Common myeloid progenitor, CD34-positive (primary cell): ENCODE measurements at regions not wholly inside any gene's neighbourhood (a gene's known extent, or its start where the extent isn't known, plus 50 kb on each side); places are given as distances from the start of the nearest gene placed in this dataset.
A peak's percentile ranks its signal among the peaks of the same experiment; 100 is the strongest.

ENCODE experiments used
- CTCF ChIA-PET: fragments of 350-600 bp; sonication (Branson Sonifier 250); formaldehyde crosslinking; loops from one replicate; lab custom pipeline; 2021; ENCODE audit warnings: antibody characterized with exemption; lab: Charles Lee
- POLR2A ChIA-PET: fragments of 350-600 bp; sonication (Branson Sonifier 250); formaldehyde crosslinking; loops from one replicate; lab custom pipeline; 2021; ENCODE audit warnings: antibody characterized with exemption; lab: Charles Lee
- DNase-seq, 3 donors: peaks; one replicate each; pipeline versions ENCODE4 v3.0.0 to v3.0.0-alpha.2; 2013
- H3K27ac ChIP-seq, 2 experiments: 1 replicate in 1 of 2; 2 replicates in 1 of 2; pipeline ENCODE4 v1.7.0; 2013; ENCODE audit warnings: inconsistent platforms in 2 of 2, low read length in 2 of 2, mild to moderate bottlenecking in 2 of 2, low read depth in 1 of 2, moderate library complexity in 1 of 2; ENCODE audit not compliant: severe bottlenecking in 2 of 2, insufficient read depth in 1 of 2, poor library complexity in 1 of 2
- H3K27me3 ChIP-seq, 5 experiments: replicated peaks in 2 of 5; 1 replicate in 3 of 5; 2 replicates in 2 of 5; pipeline versions ENCODE4 v1.6.1 to v1.7.0; 2013; ENCODE audit warnings: low read length in 4 of 5, mild to moderate bottlenecking in 2 of 5, moderate library complexity in 2 of 5, inconsistent platforms in 1 of 5; ENCODE audit not compliant: insufficient read depth in 5 of 5, control insufficient read depth in 4 of 5
- H3K36me3 ChIP-seq, 4 experiments: 1 replicate in 2 of 4; 2 replicates in 2 of 4; pipeline versions ENCODE4 v1.6.1 to v1.7.0; 2013; ENCODE audit warnings: low read length in 3 of 4, control low read depth in 1 of 4, mild to moderate bottlenecking in 1 of 4; ENCODE audit not compliant: control insufficient read depth in 4 of 4, insufficient read depth in 4 of 4
- H3K4me1 ChIP-seq, 4 experiments: 1 replicate in 3 of 4; 2 replicates in 1 of 4; pipeline versions ENCODE4 v1.6.1 to v1.7.1; 2013; ENCODE audit warnings: low read length in 3 of 4, mild to moderate bottlenecking in 3 of 4, control low read depth in 1 of 4, inconsistent platforms in 1 of 4, moderate library complexity in 1 of 4; ENCODE audit not compliant: control insufficient read depth in 4 of 4, insufficient read depth in 4 of 4; ENCODE audit errors: control extremely low read depth in 1 of 4
- H3K4me3 ChIP-seq, 7 experiments: 1 replicate in 4 of 7; 2 replicates in 3 of 7; pipeline versions ENCODE4 v1.5.1 to v1.7.0; 2013; ENCODE audit warnings: mild to moderate bottlenecking in 7 of 7, low read length in 6 of 7, moderate library complexity in 6 of 7, inconsistent platforms in 2 of 7, low read depth in 2 of 7, control low read depth in 1 of 7; ENCODE audit not compliant: insufficient read depth in 4 of 7, control insufficient read depth in 1 of 7; ENCODE audit errors: extremely low read depth in 1 of 7
- H3K9me3 ChIP-seq, 5 experiments: 1 replicate in 4 of 5; 2 replicates in 1 of 5; pipeline versions ENCODE4 v1.6.1 to v1.7.1; 2013; ENCODE audit warnings: low read length in 4 of 5, mild to moderate bottlenecking in 2 of 5, inconsistent platforms in 1 of 5, low read depth in 1 of 5, moderate library complexity in 1 of 5; ENCODE audit not compliant: control insufficient read depth in 4 of 5, insufficient read depth in 2 of 5; ENCODE audit errors: control extremely low read depth in 1 of 5
- WGBS: methylation state at CpG from one replicate; pipeline ENCODE4 v1.1.5; 2013; ENCODE audit not compliant: insufficient coverage; 5-methylcytosine and 5-hydroxymethylcytosine counted together

GRCh38 chr1:193471981-193472380 lies 285.6 kb upstream of the B3GALT2 start:
- CTCF ChIA-PET: no interaction called here
- Histone ChIP-seq H3K9me3 (no peaks in the 10 kb centered on the region), H3K4me3 (no peak overlapping the region), H3K4me1 (no peaks in the 10 kb centered on the region), H3K36me3 (no peaks in the 10 kb centered on the region), H3K27ac (no peak overlapping the region), H3K27me3 (no peaks in the 10 kb centered on the region)
- POLR2A ChIA-PET: no interaction called here
- WGBS: 100% methylated on average over 1 of the region's 2 CpGs
- DNase-seq: no peak

- CTCF ChIA-PET: no interaction called here
- H3K27ac ChIP-seq: no peak overlapping the region
- POLR2A ChIA-PET: no interaction called here
Observed at GRCh38 chr1:193463326-193463932, 277.0 kb upstream of the B3GALT2 start.

GRCh38 chr1:193462629-193463320 lies 276.4 kb upstream of the B3GALT2 start:
- Histone ChIP-seq H3K4me1 (peaks cover 5 to 12% (median 7%) of the 10 kb centered on the region in 4 experiments), H3K27me3 (no peaks in the 10 kb centered on the region), H3K9me3 (no peaks in the 10 kb centered on the region), H3K36me3 (no peaks in the 10 kb centered on the region), H3K27ac (no peak overlapping the region), H3K4me3 (peak overlapping the region in 3 of 7 experiments; percentile 23 to 70 (median 67))
- POLR2A ChIA-PET: no interaction called here
- CTCF ChIA-PET: no interaction called here
- WGBS: no CpG with 5 or more reads among the region's 5 CpGs
- peak; percentile 28 to 79 (median 68) for DNase-seq

More at GRCh38 chr1:193463326-193463932, 277.0 kb upstream of the B3GALT2 start:
- Histone ChIP-seq H3K4me1 (peaks cover 5 to 12% (median 7%) of the 10 kb centered on the region in 4 experiments), H3K36me3 (no peaks in the 10 kb centered on the region), H3K9me3 (no peaks in the 10 kb centered on the region), H3K27me3 (no peaks in the 10 kb centered on the region), H3K4me3 (peak overlapping the region in 2 of 7 experiments; percentile 67 to 70)
- DNase-seq: no peak
- WGBS: 71% methylated on average over 1 of the region's 5 CpGs

GRCh38 chr1:193458628-193459027 lies 272.2 kb upstream of the B3GALT2 start:
- POLR2A ChIA-PET: no interaction called here
- WGBS: 100% methylated on average over 2 of the region's 5 CpGs

GRCh38 chr1:193457676-193458075 lies 271.3 kb upstream of the B3GALT2 start:
- H3K27me3 ChIP-seq: no peaks in the 10 kb centered on the region
- no peaks in the 10 kb centered on the region for H3K9me3 ChIP-seq
- DNase-seq: no peak
- no peaks in the 10 kb centered on the region for H3K36me3 ChIP-seq
- H3K27ac ChIP-seq: no peak overlapping the region
- 97% methylated on average over 9 of the region's 9 CpGs for WGBS
- peaks cover under 1 to 5% (median 2%) of the 10 kb centered on the region in 4 experiments for H3K4me1 ChIP-seq
- POLR2A ChIA-PET: no interaction called here
- H3K4me3 ChIP-seq: no peak overlapping the region
- CTCF ChIA-PET: no interaction called here

More at GRCh38 chr1:193458628-193459027, 272.2 kb upstream of the B3GALT2 start:
- H3K27me3 ChIP-seq: no peaks in the 10 kb centered on the region
- no peak overlapping the region for H3K4me3 ChIP-seq
- peaks cover 5 to 12% (median 7%) of the 10 kb centered on the region in 4 experiments for H3K4me1 ChIP-seq
- H3K36me3 ChIP-seq: no peaks in the 10 kb centered on the region
- no peaks in the 10 kb centered on the region for H3K9me3 ChIP-seq
- CTCF ChIA-PET: interaction anchor here (1.5 kb wide), 1 partner anchor 602 kb away, joined by 3 read pairs; no protein-coding TSS in a partner anchor
- H3K27ac ChIP-seq: no peak overlapping the region
- DNase-seq: no peak

GRCh38 chr1:193456811-193457280 lies 270.4 kb upstream of the B3GALT2 start:
- no peaks in the 10 kb centered on the region for H3K36me3 ChIP-seq
- no peak overlapping the region for H3K4me3 ChIP-seq
- whole genome bisulfite sequencing: no CpG with 5 or more reads among the region's 2 CpGs
- no peak for DNase-seq
- no peaks in the 10 kb centered on the region for H3K4me1 ChIP-seq
- H3K9me3 ChIP-seq: no peaks in the 10 kb centered on the region
- CTCF ChIA-PET: no interaction called here
- H3K27ac ChIP-seq: no peak overlapping the region
- POLR2A ChIA-PET: no interaction called here
- no peaks in the 10 kb centered on the region for H3K27me3 ChIP-seq

DNA sequence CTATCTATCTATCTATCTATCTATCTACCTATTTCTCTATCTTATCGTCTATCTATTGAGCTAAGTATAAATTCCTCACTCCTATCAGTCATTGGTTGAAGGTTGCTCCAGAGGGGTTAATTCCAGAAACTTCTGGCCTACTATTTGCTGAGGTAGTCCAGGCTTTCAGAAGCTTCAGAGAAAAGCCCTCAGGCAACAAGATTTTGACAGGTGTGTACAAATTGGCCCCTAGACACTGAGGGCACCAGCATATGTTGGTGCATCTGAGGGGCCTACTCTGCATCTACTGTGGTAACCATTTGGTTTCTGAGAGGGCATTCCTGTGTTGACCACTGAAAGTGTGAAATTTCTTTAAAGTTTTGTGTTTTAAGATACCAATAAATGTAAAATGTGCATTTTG lies 265.2 kb upstream of the B3GALT2 start:
- Histone ChIP-seq H3K4me1 (peaks cover 0 to 8% (median 1%) of the 10 kb centered on the region in 4 experiments), H3K4me3 (no peak overlapping the region), H3K27me3 (no peaks in the 10 kb centered on the region), H3K9me3 (no peaks in the 10 kb centered on the region), H3K27ac (no peak overlapping the region), H3K36me3 (no peaks in the 10 kb centered on the region)
- ChIA-PET CTCF (no interaction called here), POLR2A (no interaction called here)
- no CpG with 5 or more reads among the region's 1 CpG for WGBS
- no peak for DNase-seq
